ENCODE measurements at regions not wholly inside any gene's neighbourhood (a gene's known extent, or its start where the extent isn't known, plus 50 kb on each side); places are given as distances from the start of the nearest gene placed in this dataset.

GRCh38 chrX:45602151-45602550 lies 401.5 kb upstream of the DIPK2B start:
- no peaks in the 10 kb centered on the region for H3K4me1 ChIP-seq
- DNase-seq (no peak), ATAC-seq (no peak)
- H3K4me3 ChIP-seq: no peak overlapping the region
- no peaks in the 10 kb centered on the region for H3K9me3 ChIP-seq
- no peaks in the 10 kb centered on the region for H3K27me3 ChIP-seq
- intact Hi-C loops (cut with DNase I): no loop called here
- no peak for TF ChIP-seq CTCF (IDR thresholded peaks at IDR 0.05)
- no peaks in the 10 kb centered on the region for H3K36me3 ChIP-seq
- H3K27ac ChIP-seq: no peak overlapping the region

- no peak overlapping the region for H3K27ac ChIP-seq
- H3K4me1 ChIP-seq: no peaks in the 10 kb centered on the region
- no peaks in the 10 kb centered on the region for H3K27me3 ChIP-seq
- no peaks in the 10 kb centered on the region for H3K9me3 ChIP-seq
- H3K4me3 ChIP-seq: no peak overlapping the region
- intact Hi-C loops (cut with DNase I): no loop called here
- no peaks in the 10 kb centered on the region for H3K36me3 ChIP-seq
- no peak for TF ChIP-seq CTCF (IDR thresholded peaks at IDR 0.05)
- DNase-seq (no peak), ATAC-seq (no peak)
Observed at GRCh38 chrX:45601052-45601451, 400.4 kb upstream of the DIPK2B start.

GRCh38 chrX:45598861-45599260 lies 398.2 kb upstream of the DIPK2B start:
- DNase-seq (no peak), ATAC-seq (no peak)
- Histone ChIP-seq H3K27me3 (no peaks in the 10 kb centered on the region), H3K9me3 (no peaks in the 10 kb centered on the region), H3K4me3 (no peak overlapping the region), H3K36me3 (no peaks in the 10 kb centered on the region), H3K4me1 (no peaks in the 10 kb centered on the region), H3K27ac (no peak overlapping the region)
- intact Hi-C loops (cut with DNase I): no loop called here
- TF ChIP-seq CTCF (IDR thresholded peaks at IDR 0.05): no peak

- Histone ChIP-seq H3K9me3 (no peaks in the 10 kb centered on the region), H3K27me3 (no peaks in the 10 kb centered on the region), H3K36me3 (no peaks in the 10 kb centered on the region), H3K4me1 (no peaks in the 10 kb centered on the region), H3K27ac (no peak overlapping the region), H3K4me3 (no peak overlapping the region)
- intact Hi-C loops (cut with DNase I): no loop called here
- DNase-seq (no peak), ATAC-seq (no peak)
- TF ChIP-seq CTCF (IDR thresholded peaks at IDR 0.05): peak; percentile 15
Observed at GRCh38 chrX:45596188-45596808, 395.6 kb upstream of the DIPK2B start.

GRCh38 chrX:45592101-45592500 lies 391.4 kb upstream of the DIPK2B start:
- no peaks in the 10 kb centered on the region for H3K27me3 ChIP-seq
- intact Hi-C loops (cut with DNase I): no loop called here
- TF ChIP-seq CTCF (IDR thresholded peaks at IDR 0.05): no peak
- H3K36me3 ChIP-seq: no peaks in the 10 kb centered on the region
- H3K4me1 ChIP-seq: no peaks in the 10 kb centered on the region
- DNase-seq: no peak
- H3K4me3 ChIP-seq: no peak overlapping the region
- ATAC-seq: peak; percentile 45
- no peak overlapping the region for H3K27ac ChIP-seq
- H3K9me3 ChIP-seq: no peaks in the 10 kb centered on the region

GRCh38 chrX:45591650-45592049 lies 391.0 kb upstream of the DIPK2B start:
- DNase-seq (no peak), ATAC-seq (peak; percentile 55)
- no peaks in the 10 kb centered on the region for H3K4me1 ChIP-seq
- H3K27ac ChIP-seq: no peak overlapping the region
- no peak overlapping the region for H3K4me3 ChIP-seq
- no peaks in the 10 kb centered on the region for H3K27me3 ChIP-seq
- no peak for TF ChIP-seq CTCF (IDR thresholded peaks at IDR 0.05)
- intact Hi-C loops (cut with DNase I): no loop called here
- no peaks in the 10 kb centered on the region for H3K36me3 ChIP-seq
- H3K9me3 ChIP-seq: no peaks in the 10 kb centered on the region

Data from upper lobe of right lung (tissue), 1 donor.